SU-DHL-6 (cell line): ENCODE measurements at regions not wholly inside any gene's neighbourhood (a gene's known extent, or its start where the extent isn't known, plus 50 kb on each side); places are given as distances from the start of the nearest gene placed in this dataset.

Experiments used
- EZH2phosphoT487 ChIP-seq: fragments of 200-600 bp; sonication (generic), shearing (Covaris generic); conservative IDR thresholded peaks from 2 replicates; pipeline ENCODE4 v1.6.1; 2018; ENCODE audit warnings: mild to moderate bottlenecking, antibody characterized with exemption, low read length, moderate library complexity, mixed read lengths
- TF ChIP-seq, protein P1 (sequence below): fragments of 200-600 bp; sonication (generic); IDR thresholded peaks from one replicate; pipeline ENCODE4 v1.5.1; 2017; ENCODE audit warnings: antibody characterized with exemption, mild to moderate bottlenecking, low read length, moderate library complexity; ENCODE audit not compliant: insufficient read depth, poor library complexity, severe bottlenecking

- TF ChIP-seq, protein P1, sequence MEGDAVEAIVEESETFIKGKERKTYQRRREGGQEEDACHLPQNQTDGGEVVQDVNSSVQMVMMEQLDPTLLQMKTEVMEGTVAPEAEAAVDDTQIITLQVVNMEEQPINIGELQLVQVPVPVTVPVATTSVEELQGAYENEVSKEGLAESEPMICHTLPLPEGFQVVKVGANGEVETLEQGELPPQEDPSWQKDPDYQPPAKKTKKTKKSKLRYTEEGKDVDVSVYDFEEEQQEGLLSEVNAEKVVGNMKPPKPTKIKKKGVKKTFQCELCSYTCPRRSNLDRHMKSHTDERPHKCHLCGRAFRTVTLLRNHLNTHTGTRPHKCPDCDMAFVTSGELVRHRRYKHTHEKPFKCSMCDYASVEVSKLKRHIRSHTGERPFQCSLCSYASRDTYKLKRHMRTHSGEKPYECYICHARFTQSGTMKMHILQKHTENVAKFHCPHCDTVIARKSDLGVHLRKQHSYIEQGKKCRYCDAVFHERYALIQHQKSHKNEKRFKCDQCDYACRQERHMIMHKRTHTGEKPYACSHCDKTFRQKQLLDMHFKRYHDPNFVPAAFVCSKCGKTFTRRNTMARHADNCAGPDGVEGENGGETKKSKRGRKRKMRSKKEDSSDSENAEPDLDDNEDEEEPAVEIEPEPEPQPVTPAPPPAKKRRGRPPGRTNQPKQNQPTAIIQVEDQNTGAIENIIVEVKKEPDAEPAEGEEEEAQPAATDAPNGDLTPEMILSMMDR = no peak
- no peak for TF ChIP-seq EZH2phosphoT487
These were observed 367.2 kb downstream of the ZNF536 start for GRCh38 chr19:30739394-30739793.
